GM18868 (cell line): ENCODE measurements at regions not wholly inside any gene's neighbourhood (a gene's known extent, or its start where the extent isn't known, plus 50 kb on each side); places are given as distances from the start of the nearest gene placed in this dataset.

Source experiments
- ATAC-seq: cut with Tn5 transposase; IDR thresholded peaks from one replicate; pipeline ENCODE4 v1.9.1; 2021; ENCODE audit warnings: mild to moderate bottlenecking, moderate library complexity; ENCODE audit not compliant: unreplicated experiment

GRCh38 chr6:92195796-92196195 lies 1223.6 kb downstream of the EPHA7 start:
- ATAC-seq: no peak

- ATAC-seq: no peak
These were observed 1231.3 kb downstream of the EPHA7 start for GRCh38 chr6:92188016-92188415.

GRCh38 chr6:92184933-92185332 lies 1234.4 kb downstream of the EPHA7 start:
- ATAC-seq: no peak

GRCh38 chr6:92181347-92181746 lies 1238.0 kb downstream of the EPHA7 start:
- ATAC-seq: no peak

GRCh38 chr6:92180090-92180489 lies 1239.3 kb downstream of the EPHA7 start:
- no peak for ATAC-seq

GRCh38 chr6:92176666-92177065 lies 1242.7 kb downstream of the EPHA7 start:
- ATAC-seq: no peak

- ATAC-seq: no peak
These were observed 1244.8 kb downstream of the EPHA7 start for GRCh38 chr6:92174398-92175073.

GRCh38 chr6:92169506-92169905 lies 1249.9 kb downstream of the EPHA7 start:
- no peak for ATAC-seq

GRCh38 chr6:92166666-92167065 lies 1252.7 kb downstream of the EPHA7 start:
- ATAC-seq: no peak

GRCh38 chr6:92161953-92162352 lies 1257.4 kb downstream of the EPHA7 start:
- ATAC-seq: no peak

GRCh38 chr6:92160226-92160625 lies 1259.1 kb downstream of the EPHA7 start:
- ATAC-seq: no peak

GRCh38 chr6:92159046-92159445 lies 1260.3 kb downstream of the EPHA7 start:
- ATAC-seq: peak; percentile 60

GRCh38 chr6:92150553-92150952 lies 1268.8 kb downstream of the EPHA7 start:
- ATAC-seq: no peak

- no peak for ATAC-seq
These were observed 1272.1 kb downstream of the EPHA7 start for GRCh38 chr6:92147246-92147645.

GRCh38 chr6:92139601-92140000 lies 1279.8 kb downstream of the EPHA7 start:
- no peak for ATAC-seq

- ATAC-seq: no peak
These were observed 1286.4 kb downstream of the EPHA7 start for GRCh38 chr6:92132957-92133356.

- ATAC-seq: no peak
These were observed 1286.9 kb downstream of the EPHA7 start for GRCh38 chr6:92132457-92132856.

GRCh38 chr6:92130944-92131343 lies 1288.4 kb downstream of the EPHA7 start:
- ATAC-seq: no peak

- ATAC-seq: no peak
These were observed 1292.4 kb downstream of the EPHA7 start for GRCh38 chr6:92126983-92127382.

- ATAC-seq: no peak
These were observed 1293.3 kb downstream of the EPHA7 start for GRCh38 chr6:92126088-92126487.

GRCh38 chr6:92125681-92126080 lies 1293.7 kb downstream of the EPHA7 start:
- ATAC-seq: no peak

GRCh38 chr6:92124200-92124651 lies 1295.1 kb downstream of the EPHA7 start:
- ATAC-seq: peak; percentile 32

- peak; percentile 49 for ATAC-seq
These were observed 1296.6 kb downstream of the EPHA7 start for GRCh38 chr6:92122746-92123145.
